Retinal pigment epithelial cell (primary cell): ENCODE measurements at regions not wholly inside any gene's neighbourhood (a gene's known extent, or its start where the extent isn't known, plus 50 kb on each side); places are given as distances from the start of the nearest gene placed in this dataset.

Source experiments
- DNase-seq: peaks from one replicate; pipeline ENCODE4 v3.0.0-alpha.2; 2010; ENCODE audit warnings: low read depth
- H3K4me3 ChIP-seq: 2 replicates; pipeline ENCODE4 v1.5.1; 2011; ENCODE audit warnings: mild to moderate bottlenecking, low read length, control low read depth, moderate library complexity
- CTCF ChIP-seq: conservative IDR thresholded peaks from 2 replicates; pipeline ENCODE4 v1.5.1; 2011; ENCODE audit warnings: low read depth, low read length, control low read depth, inconsistent platforms

DNA sequence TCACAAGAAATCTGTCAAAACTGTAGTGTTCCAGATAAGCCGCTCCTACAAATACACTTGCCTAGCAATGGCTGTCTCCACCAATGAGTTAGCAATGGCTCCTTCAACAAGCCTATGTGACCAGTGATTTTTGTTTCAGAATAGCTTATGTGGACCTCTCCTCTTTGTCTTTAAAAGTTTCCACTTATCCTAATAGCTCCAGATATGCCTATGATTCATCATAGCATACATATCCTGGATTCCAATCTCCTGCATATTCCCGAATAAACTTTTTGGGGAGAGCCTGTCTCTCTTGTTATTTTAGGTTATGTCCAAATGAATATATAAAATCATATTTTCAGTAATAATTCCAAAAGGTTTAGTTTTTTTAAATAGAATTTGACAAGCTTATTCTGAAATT, 510.6 kb downstream of the ARL4A start:
- no peak overlapping the region for H3K4me3 ChIP-seq
- no peak for TF ChIP-seq CTCF
- DNase-seq, result no peak

GRCh38 chr7:13198727-13199126, 511.3 kb downstream of the ARL4A start:
- no peak overlapping the region for H3K4me3 ChIP-seq
- DNase-seq, result no peak
- TF ChIP-seq CTCF, result no peak

GRCh38 chr7:13201628-13202027, 514.2 kb downstream of the ARL4A start:
- no peak for DNase-seq
- no peak for TF ChIP-seq CTCF
- no peak overlapping the region for H3K4me3 ChIP-seq

DNA sequence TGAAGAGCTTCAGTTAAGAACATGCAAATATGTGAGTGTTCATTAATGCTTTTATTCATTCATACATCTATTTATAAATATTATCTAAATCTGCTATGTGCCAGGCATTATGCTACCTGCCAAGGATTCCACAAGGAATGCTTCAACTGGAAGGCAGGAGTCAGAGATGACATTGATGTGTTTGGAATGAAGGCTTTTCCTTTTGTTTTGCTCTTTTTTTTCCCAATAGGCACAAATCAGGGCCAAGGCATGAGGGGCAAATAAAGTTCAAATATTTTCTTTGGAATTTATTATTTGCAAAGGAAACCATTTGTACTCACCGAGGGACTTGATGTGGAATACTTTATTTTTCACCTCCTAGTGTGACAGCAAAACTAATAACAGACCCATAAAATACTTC, 530.3 kb downstream of the ARL4A start:
- no peak for TF ChIP-seq CTCF
- DNase-seq, result peak; percentile 58
- no peak overlapping the region for H3K4me3 ChIP-seq

DNA sequence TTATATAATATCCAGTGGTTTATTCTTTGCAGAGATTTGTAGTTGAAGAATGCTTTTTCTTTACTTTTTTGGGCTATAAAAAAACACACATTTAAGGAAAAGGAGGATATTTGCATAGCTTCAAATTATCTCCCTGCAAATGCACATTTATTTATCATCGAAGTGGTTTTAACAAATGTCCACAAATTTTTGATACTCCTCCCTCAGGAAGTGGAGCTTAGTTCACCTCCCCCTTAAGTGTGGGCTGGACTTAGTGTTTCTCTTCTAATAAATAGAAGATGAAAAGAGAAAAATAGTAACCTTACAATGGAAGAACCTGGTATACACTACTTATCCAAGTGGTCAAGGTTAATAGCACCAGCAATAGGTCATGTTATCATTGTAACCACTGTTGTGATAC, 537.6 kb downstream of the ARL4A start:
- no peak for TF ChIP-seq CTCF
- no peak for DNase-seq
- H3K4me3 ChIP-seq, result no peak overlapping the region

GRCh38 chr7:13226385-13226784, 539.0 kb downstream of the ARL4A start:
- DNase-seq, result no peak
- H3K4me3 ChIP-seq, result no peak overlapping the region
- TF ChIP-seq CTCF, result no peak

DNA sequence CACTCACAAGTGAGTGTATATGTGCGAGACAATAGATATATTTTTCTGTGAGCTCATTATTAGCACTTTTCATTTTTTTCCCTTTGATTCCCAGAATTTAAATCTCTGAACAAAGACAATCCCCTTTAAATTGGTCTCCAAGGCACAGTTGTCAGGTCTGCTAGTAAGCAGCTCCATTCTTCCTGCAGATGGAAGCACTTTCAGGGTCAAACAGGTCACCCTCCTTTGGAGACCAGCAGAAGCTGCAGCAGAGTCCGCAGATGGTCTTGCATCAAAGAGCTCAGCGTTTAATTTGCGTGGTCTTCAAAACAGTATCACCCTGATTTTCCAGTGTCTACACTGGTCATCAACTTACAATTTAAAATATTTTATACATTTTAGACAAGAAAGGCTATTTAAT, 543.8 kb downstream of the ARL4A start:
- H3K4me3 ChIP-seq, result no peak overlapping the region
- no peak for TF ChIP-seq CTCF
- DNase-seq, result no peak
